HCT116 (cell line): ENCODE measurements at regions not wholly inside any gene's neighbourhood (a gene's known extent, or its start where the extent isn't known, plus 50 kb on each side); places are given as distances from the start of the nearest gene placed in this dataset.

Source experiments
- ATAC-seq: fragments of 200-7000 bp; cut with Tn5 transposase; 2 replicates; pipeline ENCODE4 v1.9.1; 2020; ENCODE audit warnings: mild to moderate bottlenecking, moderate library complexity
- BruUV-seq: library from RNA; stranded (reverse); fragments of 400-500 nt; replicated peaks from 2 replicates; lab custom pipeline; 2021; lab: Mats Ljungman, UMichigan
- CTCF ChIA-PET: fragments of 300-600 bp; sonication (Branson Sonifier 250); formaldehyde crosslinking; loops from one replicate; lab custom pipeline; 2021; ENCODE audit warnings: antibody characterized with exemption; lab: Charles Lee
- POLR2A ChIA-PET: fragments of 300-600, 350-600 bp; sonication (Branson Sonifier 250); formaldehyde crosslinking; loops from one replicate; lab custom pipeline; 2021; ENCODE audit warnings: antibody characterized with exemption; lab: Charles Lee
- RAD21 ChIA-PET, 2 experiments: fragments of 300-600 bp; sonication (Branson Sonifier 250); formaldehyde crosslinking; loops; one replicate each; lab custom pipeline; 2023; ENCODE audit warnings: low total read pairs in 2 of 2; ENCODE audit not compliant: uncharacterized antibody in 2 of 2, unreplicated experiment in 2 of 2, low non-redundant PET in 1 of 2; lab: Charles Lee
- DNase-seq: peaks from one replicate; pipeline ENCODE4 v3.0.0-alpha.2; 2010; ENCODE audit warnings: low read depth, low spot score
- H2AFZ ChIP-seq: fragments of 200-600 bp; shearing (Covaris generic), sonication (generic); 2 replicates; pipeline ENCODE4 v1.6.1; 2017; ENCODE audit warnings: low read depth, mixed run types, mixed read lengths, antibody characterized with exemption, low read length; ENCODE audit not compliant: poor library complexity, severe bottlenecking
- H3K27ac ChIP-seq: 2 replicates; pipeline ENCODE4 v1.5.1; 2012; ENCODE audit warnings: low read depth, low read length
- H3K27me3 ChIP-seq: fragments of 200-600 bp; sonication (generic); 2 replicates; pipeline ENCODE4 v1.6.1; 2016; ENCODE audit warnings: mixed run types, low read length, mixed read lengths; ENCODE audit not compliant: insufficient read depth
- H3K36me3 ChIP-seq, 2 experiments: fragments of 200-500 bp in 1 of 2; fragments of 200-600 bp in 1 of 2; sonication (Bioruptor generic) in 1 of 2; sonication (generic) in 1 of 2; 2 replicates each; pipeline versions ENCODE4 v1.5.1 to v1.6.1; 2014 to 2016; ENCODE audit warnings: low read length in 2 of 2, inconsistent platforms in 1 of 2, mixed read lengths in 1 of 2, mixed run types in 1 of 2; ENCODE audit not compliant: insufficient read depth in 2 of 2, control insufficient read depth in 1 of 2
- H3K4me1 ChIP-seq, 2 experiments: fragments of 200-600 bp in 1 of 2; sonication (generic) in 1 of 2; 2 replicates each; pipeline versions ENCODE4 v1.5.1 to v1.6.1; 2012 to 2017; ENCODE audit warnings: low read length in 2 of 2, inconsistent platforms in 1 of 2, mild to moderate bottlenecking in 1 of 2, mixed read lengths in 1 of 2, mixed run types in 1 of 2, moderate library complexity in 1 of 2; ENCODE audit not compliant: insufficient read depth in 2 of 2, control insufficient read depth in 1 of 2
- H3K4me2 ChIP-seq: fragments of 200-600 bp; sonication (generic); 2 replicates; pipeline ENCODE4 v1.6.1; 2017; ENCODE audit warnings: mixed run types, low read length, mixed read lengths
- H3K4me3 ChIP-seq, 2 experiments: fragments of 200-600 bp in 1 of 2; sonication (generic) in 1 of 2; replicated peaks in 1 of 2; 2 replicates each; pipeline ENCODE4 v1.5.1; 2011 to 2016; ENCODE audit warnings: low read length in 2 of 2, control low read depth in 1 of 2, low read depth in 1 of 2, mild to moderate bottlenecking in 1 of 2, mixed read lengths in 1 of 2, mixed run types in 1 of 2
- H3K79me2 ChIP-seq: fragments of 200-600 bp; sonication (generic); 2 replicates; pipeline ENCODE4 v1.6.1; 2017; ENCODE audit warnings: mild to moderate bottlenecking, mixed run types, low read length, moderate library complexity, mixed read lengths; ENCODE audit not compliant: insufficient read depth
- H3K9ac ChIP-seq: fragments of 200-600 bp; sonication (generic); 2 replicates; pipeline ENCODE4 v1.6.1; 2016; ENCODE audit warnings: low read length, mixed read lengths
- H3K9me2 ChIP-seq: fragments of 200-600 bp; sonication (generic), shearing (Covaris generic); 2 replicates; pipeline ENCODE4 v1.6.1; 2017; ENCODE audit warnings: mixed run types, mild to moderate bottlenecking, moderate library complexity; ENCODE audit not compliant: insufficient read depth
- H3K9me3 ChIP-seq, 2 experiments: fragments of 200-500 bp in 1 of 2; fragments of 200-600 bp in 1 of 2; sonication (Bioruptor generic) in 1 of 2; sonication (generic) in 1 of 2; 2 replicates each; pipeline ENCODE4 v1.6.1; 2014 to 2017; ENCODE audit warnings: low read length in 2 of 2, mixed read lengths in 2 of 2, inconsistent platforms in 1 of 2, low read depth in 1 of 2, mild to moderate bottlenecking in 1 of 2, mixed run types in 1 of 2, moderate library complexity in 1 of 2; ENCODE audit not compliant: control insufficient read depth in 1 of 2, insufficient read depth in 1 of 2
- H4K20me1 ChIP-seq: fragments of 200-600 bp; sonication (generic), shearing (Covaris generic); 2 replicates; pipeline ENCODE4 v1.6.1; 2017; ENCODE audit warnings: mixed run types, mild to moderate bottlenecking, moderate library complexity; ENCODE audit not compliant: insufficient read depth
- CBX3 ChIP-seq: IDR thresholded peaks from 2 replicates; pipeline ENCODE4 v1.6.1; 2012; ENCODE audit warnings: low read depth
- CEBPB ChIP-seq: IDR thresholded peaks from 2 replicates; pipeline ENCODE4 v1.6.1; 2012; ENCODE audit warnings: low read depth
- CTCF ChIP-seq, 3 experiments: fragments of 200-600 bp in 1 of 3; sonication (generic) in 1 of 3; IDR thresholded peaks in 2 of 3; conservative IDR thresholded peaks in 1 of 3; 2 replicates each; pipeline ENCODE4 v1.5.1; 2012 to 2017; ENCODE audit warnings: low read depth in 2 of 3, low read length in 2 of 3, antibody characterized with exemption in 1 of 3, borderline replicate concordance in 1 of 3, control low read depth in 1 of 3, mild to moderate bottlenecking in 1 of 3, mixed read lengths in 1 of 3, mixed run types in 1 of 3, moderate library complexity in 1 of 3; ENCODE audit not compliant: insufficient read depth in 1 of 3
- EGR1 ChIP-seq: IDR thresholded peaks from 2 replicates; pipeline ENCODE4 v1.6.1; 2012; ENCODE audit warnings: low read depth
- EZH2 ChIP-seq: fragments of 200-600 bp; sonication (generic); IDR thresholded peaks from 2 replicates; pipeline ENCODE4 v1.6.1; 2017; ENCODE audit warnings: antibody characterized with exemption, mixed run types
- JUND ChIP-seq: IDR thresholded peaks from 2 replicates; pipeline ENCODE4 v1.6.1; 2012
- MAX ChIP-seq: IDR thresholded peaks from 2 replicates; pipeline ENCODE4 v1.6.1; 2012
- POLR2A ChIP-seq: IDR thresholded peaks from 2 replicates; pipeline ENCODE4 v1.7.0; 2011; ENCODE audit warnings: borderline replicate concordance; ENCODE audit not compliant: insufficient read depth, insufficient read length; ENCODE audit errors: extremely low read depth
- POLR2AphosphoS5 ChIP-seq: IDR thresholded peaks from 2 replicates; pipeline ENCODE4 v1.6.1; 2011; ENCODE audit warnings: mild to moderate bottlenecking, low read depth, low read length, moderate library complexity
- SIN3A ChIP-seq: IDR thresholded peaks from 2 replicates; pipeline ENCODE4 v1.6.1; 2012; ENCODE audit warnings: low read depth
- TCF7L2 ChIP-seq: IDR thresholded peaks from 2 replicates; pipeline ENCODE4 v1.7.0; 2011; ENCODE audit warnings: borderline replicate concordance, inconsistent platforms; ENCODE audit not compliant: insufficient read depth, insufficient read length; ENCODE audit errors: extremely low read depth
- YY1 ChIP-seq: IDR thresholded peaks from 2 replicates; pipeline ENCODE4 v1.6.1; 2011; ENCODE audit warnings: low read length, low read depth, moderate library complexity, mild to moderate bottlenecking; ENCODE audit not compliant: insufficient replicate concordance; ENCODE audit errors: extremely low read depth
- ZFX ChIP-seq: fragments of 450-650 bp; IDR thresholded peaks from 2 replicates; pipeline ENCODE4 v1.6.1; 2017
- ZNF274 ChIP-seq: fragments of 200-500 bp; sonication (Bioruptor generic); IDR thresholded peaks from 2 replicates; pipeline ENCODE4 v1.6.1; 2014; ENCODE audit warnings: mild to moderate bottlenecking, low read depth, low read length, inconsistent platforms
- intact Hi-C: fragments of 100-400 bp; cut with micrococcal nuclease; formaldehyde crosslinking; loops from 2 replicates; pipeline ENCODE4 v1.10.0; 2022

GRCh38 chr6:11462742-11463397 lies 74.7 kb upstream of the TMEM170B start:
- no peak overlapping the region for H3K27ac ChIP-seq
- intact Hi-C loops = no loop called here
- no peak overlapping the region for H2AFZ ChIP-seq
- no peak overlapping the region for H3K9ac ChIP-seq
- H3K36me3 ChIP-seq = no peaks in the 10 kb centered on the region
- TF ChIP-seq POLR2AphosphoS5 (no peak), CBX3 (no peak), YY1 (no peak), ZFX (no peak), EGR1 (no peak), POLR2A (no peak), CTCF (IDR thresholded peaks at IDR 0.05 in 2 of 3, conservative IDR thresholded peaks at IDR 0.05 in 1 of 3; ENCODE audit: borderline replicate concordance in 1 of 3, insufficient read depth in 1 of 3, low read depth in 2 of 3, low read length in 2 of 3) (no peak), ZNF274 (no peak), JUND (no peak), MAX (no peak), TCF7L2 (no peak), CEBPB (no peak), EZH2 (no peak), SIN3A (no peak)
- ChIA-PET RAD21 (no interaction called here), POLR2A (no interaction called here), CTCF (no interaction called here)
- no peaks in the 10 kb centered on the region for H3K4me1 ChIP-seq
- H4K20me1 ChIP-seq = no peaks in the 10 kb centered on the region
- no peaks in the 10 kb centered on the region for H3K79me2 ChIP-seq
- H3K27me3 ChIP-seq = no peaks in the 10 kb centered on the region
- H3K4me2 ChIP-seq = no peak overlapping the region
- DNase-seq (no peak), ATAC-seq (no peak)
- no TSS peak for BruUV-seq
- H3K9me2 ChIP-seq = no peaks in the 10 kb centered on the region
- H3K4me3 ChIP-seq = no peak overlapping the region
- no peaks in the 10 kb centered on the region for H3K9me3 ChIP-seq
